Liver (tissue), 3 donors: ENCODE measurements at regions not wholly inside any gene's neighbourhood (a gene's known extent, or its start where the extent isn't known, plus 50 kb on each side); places are given as distances from the start of the nearest gene placed in this dataset.
"Not testable (repeated sequence)": the region's sequence is repeated elsewhere in the genome, so short reads cannot be mapped to it uniquely, and the experiment has no call there.

Source experiments
- CTCF ChIP-seq: fragments of 150-350 bp; IDR thresholded peaks from 2 replicates; pipeline ENCODE4 v1.5.1; 2017; ENCODE audit warnings: improper control_type of control experiment, low read depth, low read length; ENCODE audit not compliant: missing input control
- FOXA1 ChIP-seq: IDR thresholded peaks from 2 replicates; pipeline ENCODE4 v1.6.1; 2016; ENCODE audit warnings: antibody characterized with exemption
- GABPA ChIP-seq, 2 donors: IDR thresholded peaks in 1 of 2; conservative IDR thresholded peaks in 1 of 2; 2 replicates each; pipeline ENCODE4 v1.6.1; 2016; ENCODE audit warnings: antibody characterized with exemption in 2 of 2, mild to moderate bottlenecking in 1 of 2, moderate library complexity in 1 of 2
- REST ChIP-seq: IDR thresholded peaks from 2 replicates; pipeline ENCODE4 v1.6.1; 2016; ENCODE audit warnings: antibody characterized with exemption, mild to moderate bottlenecking
- TAF1 ChIP-seq: conservative IDR thresholded peaks from 2 replicates; pipeline ENCODE4 v1.6.1; 2016; ENCODE audit warnings: antibody characterized with exemption, mild to moderate bottlenecking
- donor health status: healthy.
- donor health status: healthy.

GRCh38 chr13:24622481-24623148 is 57.6 kb upstream of the ATP12A start:
- not testable (repeated sequence) for TF ChIP-seq GABPA (IDR thresholded peaks at IDR 0.05 in 1 of 2, conservative IDR thresholded peaks at IDR 0.05 in 1 of 2); TAF1; CTCF; REST; FOXA1
